C4-2B (cell line): ENCODE measurements at regions not wholly inside any gene's neighbourhood (a gene's known extent, or its start where the extent isn't known, plus 50 kb on each side); places are given as distances from the start of the nearest gene placed in this dataset.

Experiments
- H3K27ac ChIP-seq: fragments of 450-650 bp; 2 replicates; pipeline ENCODE4 v1.5.1; 2017
- ZFX ChIP-seq: fragments of 450-650 bp; IDR thresholded peaks from 2 replicates; pipeline ENCODE4 v1.6.1; 2017
- TF ChIP-seq, protein P1 (sequence below): fragments of 450-650 bp; conservative IDR thresholded peaks from 2 replicates; pipeline ENCODE4 v1.5.1; 2017; ENCODE audit warnings: mild to moderate bottlenecking

DNA sequence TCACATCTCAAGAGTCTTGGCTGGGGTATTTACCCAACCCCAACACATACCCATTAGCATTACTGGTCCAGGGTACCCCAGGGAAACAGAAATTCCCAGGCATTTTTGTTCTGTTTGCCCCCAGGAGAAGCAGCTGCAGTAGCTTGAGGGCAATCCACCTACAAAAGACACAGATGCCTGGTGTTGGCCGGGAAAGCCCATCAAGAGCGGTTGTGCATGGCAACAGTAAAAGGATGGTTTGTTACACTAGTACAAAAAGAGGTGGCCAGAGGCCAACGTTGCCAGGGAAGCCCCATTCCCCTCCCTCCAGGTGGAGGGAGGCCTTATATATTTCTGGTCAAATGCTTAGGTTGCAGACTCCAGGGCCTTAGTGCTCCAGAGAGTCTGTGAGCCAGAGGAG lies 637.8 kb downstream of the BCOR start:
- H3K27ac ChIP-seq = no peak overlapping the region
- no peak for TF ChIP-seq ZFX
- TF ChIP-seq, protein P1, sequence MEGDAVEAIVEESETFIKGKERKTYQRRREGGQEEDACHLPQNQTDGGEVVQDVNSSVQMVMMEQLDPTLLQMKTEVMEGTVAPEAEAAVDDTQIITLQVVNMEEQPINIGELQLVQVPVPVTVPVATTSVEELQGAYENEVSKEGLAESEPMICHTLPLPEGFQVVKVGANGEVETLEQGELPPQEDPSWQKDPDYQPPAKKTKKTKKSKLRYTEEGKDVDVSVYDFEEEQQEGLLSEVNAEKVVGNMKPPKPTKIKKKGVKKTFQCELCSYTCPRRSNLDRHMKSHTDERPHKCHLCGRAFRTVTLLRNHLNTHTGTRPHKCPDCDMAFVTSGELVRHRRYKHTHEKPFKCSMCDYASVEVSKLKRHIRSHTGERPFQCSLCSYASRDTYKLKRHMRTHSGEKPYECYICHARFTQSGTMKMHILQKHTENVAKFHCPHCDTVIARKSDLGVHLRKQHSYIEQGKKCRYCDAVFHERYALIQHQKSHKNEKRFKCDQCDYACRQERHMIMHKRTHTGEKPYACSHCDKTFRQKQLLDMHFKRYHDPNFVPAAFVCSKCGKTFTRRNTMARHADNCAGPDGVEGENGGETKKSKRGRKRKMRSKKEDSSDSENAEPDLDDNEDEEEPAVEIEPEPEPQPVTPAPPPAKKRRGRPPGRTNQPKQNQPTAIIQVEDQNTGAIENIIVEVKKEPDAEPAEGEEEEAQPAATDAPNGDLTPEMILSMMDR = no peak

DNA sequence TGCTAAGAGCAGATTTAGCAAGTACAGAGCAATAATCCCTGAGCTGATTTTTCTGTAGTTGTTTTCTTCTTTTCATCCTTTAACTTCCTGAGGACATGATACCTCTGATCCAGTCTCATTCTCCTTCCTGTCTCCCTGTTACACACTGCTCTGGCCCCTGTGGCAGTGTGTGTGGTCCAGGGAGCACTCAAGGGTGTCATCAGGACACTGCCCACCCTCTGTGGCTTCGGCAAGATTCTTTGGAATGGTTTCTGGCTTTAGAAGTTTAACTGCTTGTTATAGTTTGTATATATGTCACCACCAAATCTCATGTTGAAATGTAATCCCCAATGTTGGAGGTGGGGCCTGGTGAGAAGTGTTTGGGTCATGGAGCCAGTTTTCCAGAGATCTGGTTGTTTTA lies 637.3 kb downstream of the BCOR start:
- TF ChIP-seq ZFX = no peak
- TF ChIP-seq, protein P1 = no peak
- H3K27ac ChIP-seq = no peak overlapping the region

DNA sequence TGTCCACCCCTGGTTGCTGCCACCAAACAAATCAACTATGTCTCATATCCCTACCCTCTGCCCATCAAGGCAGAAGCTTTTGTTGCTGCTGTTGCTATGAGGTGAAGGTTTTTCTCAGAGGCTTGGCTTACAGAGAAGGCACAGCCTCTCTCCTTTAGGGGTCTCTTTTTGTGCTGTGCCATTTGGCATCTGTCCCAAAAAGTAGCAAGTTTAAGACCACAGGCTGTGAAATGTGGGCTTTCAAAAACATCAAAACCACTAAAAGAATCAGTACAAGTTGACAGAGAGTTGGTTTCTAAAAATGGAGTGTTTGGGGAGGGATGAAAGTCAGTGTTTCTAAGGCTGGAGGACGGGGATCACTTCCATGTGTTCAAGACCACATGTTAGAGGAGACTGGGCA lies 634.9 kb downstream of the BCOR start:
- no peak overlapping the region for H3K27ac ChIP-seq
- TF ChIP-seq, protein P1 = no peak
- no peak for TF ChIP-seq ZFX

DNA sequence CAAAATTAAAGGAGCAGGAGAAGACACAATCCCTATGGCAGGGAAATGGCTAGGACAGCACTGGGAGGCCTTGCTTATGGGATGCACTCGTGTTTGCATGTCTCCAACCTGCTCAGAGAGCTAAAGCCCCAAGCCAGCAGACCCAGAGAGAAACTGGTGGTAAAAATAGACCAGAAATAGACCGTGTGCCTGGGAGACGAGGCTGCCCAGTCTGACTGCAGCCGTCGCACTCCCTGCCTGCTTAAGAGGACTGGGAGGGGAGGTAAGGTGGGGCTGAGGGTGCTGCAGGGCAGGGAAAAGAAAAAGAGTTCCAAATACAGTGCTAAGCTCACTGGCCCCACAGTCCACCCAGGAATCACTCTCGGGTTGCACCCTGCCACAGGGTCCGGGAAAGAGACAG lies 633.5 kb downstream of the BCOR start:
- no peak overlapping the region for H3K27ac ChIP-seq
- TF ChIP-seq, protein P1 = no peak
- TF ChIP-seq ZFX = no peak

- TF ChIP-seq, protein P1 = no peak
- TF ChIP-seq ZFX = no peak
- H3K27ac ChIP-seq = no peak overlapping the region
Observed at GRCh38 chrX:39465467-39465866, 632.3 kb downstream of the BCOR start.

- TF ChIP-seq ZFX = no peak
- TF ChIP-seq, protein P1 = no peak
- no peak overlapping the region for H3K27ac ChIP-seq
Observed at GRCh38 chrX:39465906-39466305, 631.9 kb downstream of the BCOR start.

DNA sequence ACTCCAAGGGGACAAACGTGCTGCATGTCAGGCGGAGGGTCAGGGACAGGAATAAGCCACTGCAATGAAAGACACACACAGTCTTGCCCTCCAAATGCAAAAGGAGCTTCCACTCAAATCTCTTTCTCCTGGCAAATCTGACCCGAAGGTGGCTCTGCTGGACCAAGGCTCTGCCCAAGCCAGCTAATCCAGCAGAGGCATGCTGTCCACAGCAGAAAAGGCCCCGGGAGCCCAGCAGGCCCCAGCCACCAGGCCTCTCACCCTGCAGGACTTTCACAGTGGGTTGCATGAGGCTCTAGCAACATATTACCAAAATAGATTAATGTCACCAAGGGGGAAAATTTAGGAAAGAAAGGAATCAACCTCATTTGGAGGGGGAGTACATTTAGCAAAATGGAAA lies 628.6 kb downstream of the BCOR start:
- TF ChIP-seq, protein P1 = no peak
- TF ChIP-seq ZFX = no peak
- H3K27ac ChIP-seq = no peak overlapping the region
